Stimulated activated CD4-positive, alpha-beta T cell treated with anti-CD3 and anti-CD28 coated beads, Interleukin-4, amount 100 ng/mL, for 48 hours (primary cell): ENCODE measurements at regions not wholly inside any gene's neighbourhood (a gene's known extent, or its start where the extent isn't known, plus 50 kb on each side); places are given as distances from the start of the nearest gene placed in this dataset.
"Not testable (repeated sequence)": the region's sequence is repeated elsewhere in the genome, so short reads cannot be mapped to it uniquely, and the experiment has no call there.

Experiments used
- DNase-seq, 2 donors: peaks; one replicate each; pipeline ENCODE4 v3.0.0-alpha.2; 2020; ENCODE audit warnings: low read depth in 2 of 2

DNA sequence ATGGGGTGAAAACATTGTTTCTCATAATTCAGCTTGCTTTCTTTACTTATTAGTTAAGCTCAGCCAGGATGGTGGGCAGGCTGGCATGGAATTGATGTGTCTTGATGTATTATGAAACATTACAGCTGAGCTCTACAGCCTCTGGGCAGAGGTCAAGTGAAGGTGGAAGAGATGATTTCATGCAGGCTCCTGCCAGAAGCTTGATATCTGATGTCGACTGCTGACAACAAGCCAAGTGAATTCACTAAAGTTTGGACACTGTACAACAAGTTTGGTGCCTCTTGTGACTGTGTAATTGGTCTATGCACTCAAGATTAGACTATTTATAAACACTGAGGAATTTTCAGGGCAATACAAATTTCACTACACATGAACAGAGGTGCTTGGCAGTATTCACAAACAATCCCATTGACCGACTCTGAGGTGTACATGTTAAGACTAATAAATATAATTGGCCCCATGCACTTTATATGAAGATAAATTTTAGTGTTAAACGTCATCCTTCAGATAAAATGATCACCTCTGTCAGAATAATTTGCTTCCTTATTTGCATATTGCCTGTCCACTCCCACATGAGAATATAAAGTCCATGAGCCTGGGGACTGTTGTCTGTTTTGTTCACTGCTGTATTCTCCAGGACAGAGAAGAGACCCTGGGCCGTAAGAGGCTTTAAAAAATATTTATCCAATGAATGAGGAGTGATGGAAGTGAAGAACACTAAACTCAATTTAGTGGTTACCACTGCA lies 612.2 kb downstream of the IQCM start:
- no peak for DNase-seq

GRCh38 chr4:149202117-149202516 lies 613.5 kb downstream of the IQCM start:
- DNase-seq, result no peak

DNA sequence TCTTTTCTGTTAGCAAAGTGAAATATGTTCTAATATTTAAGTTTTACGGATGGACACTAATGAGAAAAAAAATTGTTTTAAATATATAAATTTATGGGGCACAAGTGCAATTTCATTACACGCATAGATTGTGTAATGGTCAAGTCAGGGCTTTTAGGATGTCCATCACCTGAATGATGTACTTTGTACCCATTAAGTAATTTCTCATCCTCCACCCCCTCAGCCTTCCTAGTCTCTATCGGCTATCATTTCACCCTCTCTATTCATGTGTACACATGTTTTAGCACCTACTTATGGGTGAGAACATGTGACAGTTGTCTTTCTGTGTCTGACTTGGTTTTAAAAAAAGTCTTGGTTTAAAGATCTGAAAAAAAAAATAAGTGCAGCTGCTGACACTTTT lies 616.0 kb downstream of the IQCM start:
- DNase-seq, result no peak

- no peak for DNase-seq
Measured at GRCh38 chr4:149194061-149194460, 621.6 kb downstream of the IQCM start.

- no peak for DNase-seq
Measured at GRCh38 chr4:149187726-149188125, 627.9 kb downstream of the IQCM start.

DNA sequence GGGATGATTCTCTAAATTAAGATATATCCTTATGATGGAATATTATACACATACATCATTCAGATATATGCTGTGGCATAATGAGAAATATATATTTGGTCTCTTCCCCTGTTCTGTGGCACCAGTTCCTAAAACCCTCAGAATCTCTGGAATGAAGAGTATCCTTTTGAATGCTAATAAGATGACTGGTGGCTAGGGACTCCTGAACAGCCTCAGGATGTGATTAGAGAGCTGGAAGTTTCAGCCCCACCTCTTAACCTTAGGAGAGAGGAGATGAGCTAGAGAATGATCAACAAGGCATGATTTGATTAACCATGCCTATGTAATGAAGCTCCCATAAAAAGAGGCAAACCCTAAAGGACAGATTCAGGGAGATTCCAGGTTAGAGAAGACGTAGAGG lies 632.0 kb downstream of the IQCM start:
- no peak for DNase-seq

DNA sequence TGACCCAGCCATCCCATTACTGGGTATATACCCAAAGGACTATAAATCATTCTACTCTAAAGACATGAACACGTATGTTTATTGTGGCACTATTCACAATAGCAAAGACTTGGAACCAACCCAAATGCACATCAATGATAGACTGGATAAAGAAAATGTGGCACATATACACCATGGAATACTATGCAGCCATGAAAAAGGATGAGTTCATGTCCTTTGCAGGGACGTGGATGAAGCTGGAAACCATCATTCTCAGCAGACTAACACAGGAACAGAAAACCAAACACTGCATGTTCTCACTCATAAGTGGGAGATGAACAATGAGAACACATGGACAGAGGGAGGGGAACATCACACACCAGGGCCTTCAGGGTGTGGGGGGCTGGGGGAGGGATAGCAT lies 634.2 kb downstream of the IQCM start:
- DNase-seq, result not testable (repeated sequence)

GRCh38 chr4:149176039-149176438 lies 639.6 kb downstream of the IQCM start:
- DNase-seq, result no peak

DNA sequence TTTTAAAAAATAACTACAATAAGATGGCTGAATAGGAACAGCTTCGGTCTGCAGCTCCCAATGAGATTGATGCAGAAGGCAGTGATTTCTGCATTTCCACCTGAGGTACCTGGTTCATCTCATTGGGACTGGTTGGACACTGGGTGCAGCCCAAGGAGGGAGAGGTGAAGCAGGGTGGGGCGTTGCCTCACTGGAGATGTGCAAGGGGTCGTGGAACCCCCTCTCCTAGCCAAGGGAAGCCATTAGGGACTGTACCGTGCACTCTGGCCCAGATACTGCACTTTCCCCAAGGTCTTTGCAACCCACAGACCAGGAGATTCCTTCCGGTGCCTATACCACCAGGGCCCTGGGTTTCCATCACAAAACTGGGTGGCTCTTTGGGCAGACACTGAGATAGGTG lies 640.1 kb downstream of the IQCM start:
- no peak for DNase-seq

DNA sequence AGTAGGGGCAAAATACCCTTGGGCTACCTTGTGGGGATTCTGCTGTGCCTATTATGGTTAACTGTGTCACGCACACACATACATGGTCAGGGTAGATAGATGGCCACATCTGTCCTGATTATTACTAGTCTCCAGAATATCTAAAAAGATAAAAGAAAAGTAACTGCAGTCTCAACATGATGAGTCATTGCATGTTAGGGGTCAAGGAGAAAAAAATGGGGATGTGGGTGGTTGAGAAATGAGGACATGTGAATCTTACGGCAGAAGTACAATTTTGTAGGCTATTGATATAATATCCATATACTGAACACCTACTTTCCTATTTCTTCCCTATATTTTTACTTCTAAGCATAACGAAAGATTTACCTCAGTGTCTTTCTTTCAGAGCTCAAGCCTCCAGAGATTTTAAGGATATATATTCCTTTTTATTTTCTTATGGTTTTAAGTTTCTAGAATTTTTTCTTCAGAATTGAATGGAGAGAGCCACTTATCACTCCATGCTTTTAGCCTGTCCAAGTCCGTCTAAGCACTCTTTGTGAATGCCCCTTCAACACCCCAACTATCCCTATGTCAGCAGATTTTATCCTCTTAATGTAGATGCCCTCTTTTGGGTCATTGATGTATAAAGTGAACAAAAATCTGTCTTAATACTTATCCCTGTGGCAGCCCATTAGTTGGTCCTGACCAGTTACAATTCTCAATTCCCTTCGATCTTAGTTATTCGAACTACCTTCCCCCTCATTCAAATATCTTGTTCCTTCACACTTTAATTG lies 642.2 kb downstream of the IQCM start:
- DNase-seq, result no peak

- DNase-seq, result no peak
Measured at GRCh38 chr4:149168645-149169044, 647.0 kb downstream of the IQCM start.

DNA sequence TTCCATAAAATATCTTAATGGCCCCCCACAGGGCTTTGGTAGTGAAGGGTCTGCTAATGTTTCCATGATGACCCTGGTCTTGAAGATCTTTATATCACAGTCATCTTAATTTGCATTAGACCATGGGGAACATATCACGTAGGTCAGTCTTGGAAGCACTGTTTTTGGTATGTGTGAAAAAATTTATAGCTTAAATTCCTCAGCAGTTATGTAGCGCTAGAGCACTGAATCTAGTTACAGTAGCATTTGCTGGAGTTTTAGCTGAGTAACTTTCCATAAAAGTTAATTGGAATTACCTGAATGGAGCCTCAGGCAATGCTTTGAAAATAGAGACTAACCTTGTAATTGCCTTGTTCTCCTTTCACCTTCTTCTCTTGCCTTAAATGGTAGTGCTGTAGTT lies 648.8 kb downstream of the IQCM start:
- no peak for DNase-seq

DNA sequence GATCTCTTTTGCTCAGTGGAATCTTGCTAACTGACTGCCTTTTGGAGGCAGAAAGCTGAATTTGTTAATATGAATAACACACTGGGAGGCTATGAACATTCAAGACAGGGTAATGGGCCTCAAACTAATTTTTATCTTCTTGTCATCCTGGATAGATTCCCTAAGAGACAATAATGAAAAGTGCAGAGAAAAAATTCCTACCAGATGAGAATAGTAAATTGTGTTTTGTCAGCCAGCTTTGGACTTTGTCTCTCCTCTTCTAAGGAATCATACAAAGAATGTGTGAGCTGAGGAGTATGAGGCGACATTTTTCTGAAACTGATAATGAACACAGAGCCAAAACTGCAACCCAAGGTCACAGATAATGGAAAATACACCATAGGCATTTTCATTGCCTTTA lies 649.3 kb downstream of the IQCM start:
- no peak for DNase-seq

DNA sequence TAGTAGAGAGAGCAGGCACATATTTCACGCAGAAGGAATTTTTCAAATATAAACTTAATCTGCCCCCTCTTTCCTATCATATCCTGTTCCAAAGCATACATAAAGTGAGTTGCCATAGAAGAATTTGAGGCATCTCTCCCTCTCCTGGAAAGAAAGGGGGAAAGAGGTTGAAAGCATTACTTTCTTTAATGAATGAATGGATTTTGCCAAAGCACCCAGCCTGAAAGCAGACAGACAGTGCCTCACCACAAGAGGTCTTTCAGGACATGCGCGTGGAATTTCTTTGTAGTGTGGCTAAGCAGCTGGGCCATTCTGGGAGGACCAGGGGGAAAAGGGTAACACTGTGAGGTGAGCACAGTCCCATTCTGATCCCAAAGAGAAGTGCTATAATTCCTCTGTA lies 651.4 kb downstream of the IQCM start:
- no peak for DNase-seq

DNA sequence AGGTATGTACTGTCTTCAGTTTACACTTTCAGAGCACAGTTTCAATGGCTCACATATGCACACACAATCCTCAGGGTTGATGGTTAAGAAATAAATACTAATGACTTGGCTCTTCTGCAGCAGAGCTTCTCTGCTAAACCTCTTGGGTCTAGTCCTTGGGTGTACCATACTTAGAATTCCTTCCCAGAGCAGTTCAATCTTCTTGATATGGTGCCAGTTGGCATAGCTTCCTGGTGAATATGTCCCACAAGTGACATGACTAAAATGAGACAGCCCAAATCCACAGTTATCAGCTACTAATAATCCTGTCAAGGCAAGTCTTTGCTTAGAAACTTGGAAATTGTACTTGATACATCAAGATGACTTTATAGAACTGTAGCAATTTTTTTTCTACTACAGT lies 654.4 kb downstream of the IQCM start:
- DNase-seq, result no peak

GRCh38 chr4:149160370-149160769 lies 655.3 kb downstream of the IQCM start:
- DNase-seq, result no peak

DNA sequence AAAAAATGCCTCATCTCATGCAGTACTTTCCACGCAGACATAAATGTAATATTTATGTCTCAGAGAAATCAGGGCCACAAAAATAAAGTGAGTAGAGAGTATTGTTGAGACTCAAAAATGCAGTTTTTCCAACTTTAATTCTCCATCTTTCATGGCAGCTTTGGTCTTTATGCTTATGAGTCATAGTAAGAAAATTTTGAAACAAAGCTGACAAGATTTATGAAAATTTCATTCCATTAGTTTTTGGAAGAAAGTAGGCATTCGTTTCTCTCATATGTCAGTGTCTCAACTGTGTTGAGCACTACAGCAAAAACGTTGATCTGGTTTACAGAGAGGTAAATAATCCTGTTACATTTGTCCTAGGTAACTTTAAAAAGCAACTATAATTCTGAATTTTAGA lies 656.8 kb downstream of the IQCM start:
- DNase-seq, result no peak

- DNase-seq, result no peak
Measured at GRCh38 chr4:149145803-149146202, 669.8 kb downstream of the IQCM start.

GRCh38 chr4:149144060-149144459 lies 671.6 kb downstream of the IQCM start:
- DNase-seq, result no peak

DNA sequence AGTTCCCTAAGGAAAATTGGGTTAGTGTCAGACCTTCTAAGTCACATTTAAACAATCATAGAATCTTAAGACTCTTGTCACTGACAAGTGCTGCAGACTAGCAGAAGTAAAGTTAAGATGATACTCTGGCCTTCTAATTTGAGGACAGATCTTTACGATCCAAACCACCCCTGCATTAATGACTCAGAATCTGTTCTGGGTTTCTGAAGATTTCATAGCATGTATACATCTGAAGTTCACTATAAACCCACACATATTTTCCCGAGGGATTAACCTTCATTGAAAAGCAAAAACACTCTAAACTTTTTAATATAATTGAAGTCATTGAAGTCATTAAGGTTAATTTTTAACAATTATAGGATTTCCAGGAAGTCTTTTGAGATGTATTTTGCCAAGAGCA lies 674.3 kb downstream of the IQCM start:
- no peak for DNase-seq

- no peak for DNase-seq
Measured at GRCh38 chr4:149140841-149141240, 674.8 kb downstream of the IQCM start.

- DNase-seq, result no peak
Measured at GRCh38 chr4:149136951-149137620, 678.6 kb downstream of the IQCM start.

- DNase-seq, result no peak
Measured at GRCh38 chr4:149135062-149135461, 680.6 kb downstream of the IQCM start.
